GM12872 (cell line): ENCODE measurements at regions not wholly inside any gene's neighbourhood (a gene's known extent, or its start where the extent isn't known, plus 50 kb on each side); places are given as distances from the start of the nearest gene placed in this dataset.

Experiments used
- TF ChIP-seq, protein P1 (sequence below): IDR thresholded peaks from 3 replicates; pipeline ENCODE4 v1.5.1; 2011; ENCODE audit warnings: low read depth, mild to moderate bottlenecking, low read length, moderate library complexity; ENCODE audit not compliant: insufficient read depth

DNA sequence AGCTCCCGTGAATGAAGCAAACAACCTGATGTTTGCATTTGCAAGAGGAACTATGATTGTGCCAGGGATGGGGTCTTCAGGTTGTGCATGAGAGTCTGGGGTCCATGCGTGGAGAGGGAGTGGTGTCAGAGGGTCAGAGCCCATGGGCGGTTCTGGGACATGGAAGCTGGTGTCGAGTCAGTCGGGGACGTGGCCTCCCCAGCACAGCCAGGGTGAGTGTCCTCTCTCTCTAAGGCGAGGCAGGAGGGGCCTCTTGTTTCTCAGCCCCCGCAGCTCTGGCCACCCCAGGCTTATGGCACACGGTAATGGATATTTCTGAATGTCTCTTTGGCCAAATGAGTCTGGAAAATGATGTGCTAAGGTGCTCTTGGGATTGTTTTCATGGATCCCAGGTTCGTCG lies 118.6 kb downstream of the RTP5 start:
- TF ChIP-seq, protein P1, sequence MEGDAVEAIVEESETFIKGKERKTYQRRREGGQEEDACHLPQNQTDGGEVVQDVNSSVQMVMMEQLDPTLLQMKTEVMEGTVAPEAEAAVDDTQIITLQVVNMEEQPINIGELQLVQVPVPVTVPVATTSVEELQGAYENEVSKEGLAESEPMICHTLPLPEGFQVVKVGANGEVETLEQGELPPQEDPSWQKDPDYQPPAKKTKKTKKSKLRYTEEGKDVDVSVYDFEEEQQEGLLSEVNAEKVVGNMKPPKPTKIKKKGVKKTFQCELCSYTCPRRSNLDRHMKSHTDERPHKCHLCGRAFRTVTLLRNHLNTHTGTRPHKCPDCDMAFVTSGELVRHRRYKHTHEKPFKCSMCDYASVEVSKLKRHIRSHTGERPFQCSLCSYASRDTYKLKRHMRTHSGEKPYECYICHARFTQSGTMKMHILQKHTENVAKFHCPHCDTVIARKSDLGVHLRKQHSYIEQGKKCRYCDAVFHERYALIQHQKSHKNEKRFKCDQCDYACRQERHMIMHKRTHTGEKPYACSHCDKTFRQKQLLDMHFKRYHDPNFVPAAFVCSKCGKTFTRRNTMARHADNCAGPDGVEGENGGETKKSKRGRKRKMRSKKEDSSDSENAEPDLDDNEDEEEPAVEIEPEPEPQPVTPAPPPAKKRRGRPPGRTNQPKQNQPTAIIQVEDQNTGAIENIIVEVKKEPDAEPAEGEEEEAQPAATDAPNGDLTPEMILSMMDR: no peak

DNA sequence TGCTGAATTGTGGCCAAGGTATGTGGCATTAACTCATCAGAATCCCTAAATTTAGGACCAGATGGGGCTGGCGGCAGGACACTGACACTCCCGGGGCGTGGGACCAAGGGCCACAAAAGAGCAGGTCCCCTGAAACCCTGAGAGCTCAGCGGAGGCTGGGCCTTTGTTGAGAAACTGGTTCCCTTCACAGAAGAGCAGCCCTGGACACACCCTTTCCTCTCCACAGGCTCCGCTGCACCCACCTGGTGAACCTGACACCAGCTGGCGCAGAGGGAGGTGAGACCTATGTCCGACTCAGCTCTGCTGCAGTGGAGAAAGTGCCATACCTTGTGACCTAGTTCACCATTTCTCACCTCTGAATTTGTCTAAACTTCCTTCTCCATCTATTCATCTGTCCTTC lies 119.5 kb downstream of the RTP5 start:
- TF ChIP-seq, protein P1: no peak

DNA sequence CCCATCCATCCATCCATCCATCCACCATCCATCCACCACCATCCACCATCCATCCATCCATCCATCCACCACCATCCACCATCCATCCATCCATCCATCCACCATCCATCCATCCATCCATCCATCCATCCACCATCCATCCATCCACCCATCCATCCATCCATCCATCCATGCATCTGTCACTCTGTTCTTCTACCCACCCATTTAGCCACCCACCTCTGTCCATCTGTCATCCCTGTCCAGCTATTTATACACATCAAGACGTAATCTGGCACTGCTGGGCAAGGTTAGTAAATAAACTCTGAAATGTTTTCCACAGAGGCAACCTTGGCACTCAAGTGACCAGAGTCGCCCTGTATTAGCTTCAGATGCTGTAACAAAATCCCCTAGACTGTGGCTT lies 120.9 kb downstream of the RTP5 start:
- TF ChIP-seq, protein P1: no peak

DNA sequence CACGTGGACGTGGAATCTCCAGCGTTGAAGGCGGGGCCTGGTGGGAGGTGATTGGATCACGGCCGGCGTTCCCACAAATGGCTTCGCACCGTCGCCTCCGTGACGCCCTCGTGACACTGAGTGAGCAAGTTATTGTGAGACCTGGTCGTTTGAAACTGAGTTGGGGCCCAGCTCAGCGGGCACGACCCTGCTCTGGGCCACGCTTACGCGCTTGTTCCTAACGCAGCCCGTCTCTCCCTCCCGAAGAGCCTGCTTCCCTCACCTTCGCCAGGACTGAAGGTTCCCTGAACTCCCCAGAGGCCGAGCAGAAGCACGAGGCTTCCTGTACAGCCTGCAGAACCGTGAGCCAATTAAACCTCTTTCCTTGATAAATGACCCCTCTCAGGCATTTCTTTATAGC lies 121.8 kb downstream of the RTP5 start:
- TF ChIP-seq, protein P1: no peak

DNA sequence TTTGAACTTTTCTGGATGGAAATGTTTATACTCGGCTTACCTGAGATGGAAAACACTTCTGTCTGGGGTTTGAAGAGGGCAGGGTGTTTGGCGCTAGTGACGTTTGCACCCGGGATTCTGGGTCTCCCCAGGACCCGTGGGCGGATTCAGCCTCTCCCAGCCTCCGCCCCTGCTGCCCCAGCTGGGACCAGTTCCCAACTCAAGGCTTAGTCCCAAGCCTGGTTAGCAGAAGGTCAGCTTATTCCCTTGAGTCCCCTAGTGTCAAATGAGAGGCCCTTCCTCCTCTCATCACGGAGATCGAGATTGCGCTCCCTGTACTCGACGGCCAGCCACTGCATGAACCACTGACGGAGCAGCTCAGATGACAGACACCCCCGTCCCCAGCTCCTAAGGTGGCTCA lies 123.2 kb downstream of the RTP5 start:
- TF ChIP-seq, protein P1: no peak

DNA sequence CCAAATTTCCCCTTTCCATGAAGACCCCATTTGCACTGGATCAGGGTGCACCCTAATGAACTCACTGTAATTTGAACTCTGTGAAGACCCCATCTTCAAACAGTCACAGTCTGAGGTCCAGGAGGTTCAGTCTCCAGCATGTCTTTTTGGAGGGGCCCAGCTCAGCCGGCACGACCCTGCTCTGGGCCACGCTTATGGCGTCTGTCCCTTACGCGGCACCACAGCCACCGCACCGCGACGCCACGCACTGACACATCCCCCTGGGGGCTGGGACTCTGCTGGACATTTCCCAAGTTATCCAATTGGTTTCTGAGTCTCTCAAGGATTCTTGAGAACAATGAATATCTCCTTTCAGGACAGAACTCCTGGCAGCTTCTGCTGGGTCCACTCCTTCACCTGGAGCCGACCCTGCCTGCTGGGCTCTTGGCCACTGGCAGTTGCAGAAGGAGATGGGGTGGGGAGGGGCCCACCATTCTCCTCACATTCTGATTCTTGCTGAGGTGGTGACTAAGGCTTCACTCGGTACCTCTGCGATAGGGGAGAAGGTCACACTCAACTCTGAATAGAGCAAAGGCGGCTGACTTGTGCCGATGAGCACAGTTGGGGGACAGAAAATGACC lies 124.0 kb downstream of the RTP5 start:
- TF ChIP-seq, protein P1: no peak

DNA sequence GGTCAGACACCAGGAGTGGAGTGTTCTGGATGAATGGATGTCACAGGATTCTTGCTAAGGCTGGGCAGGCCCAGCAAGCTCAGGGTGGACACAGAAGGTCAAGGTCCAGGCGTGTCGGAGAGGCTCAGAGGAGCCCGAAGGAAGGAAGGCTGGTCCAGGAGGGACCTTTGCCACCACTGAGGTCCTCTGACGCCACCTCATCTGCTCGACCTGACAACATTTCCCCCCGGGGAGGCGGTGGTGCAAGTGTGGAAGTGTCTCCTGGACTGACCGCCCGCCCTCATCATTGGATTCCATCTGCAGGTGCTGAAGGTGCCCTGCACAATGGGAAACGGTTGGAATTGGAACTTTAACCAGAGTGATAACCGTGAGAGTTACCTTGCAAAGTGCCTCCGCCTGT lies 124.6 kb downstream of the RTP5 start:
- TF ChIP-seq, protein P1: no peak
